Glutamatergic neuron (in vitro differentiated cells): ENCODE measurements at regions not wholly inside any gene's neighbourhood (a gene's known extent, or its start where the extent isn't known, plus 50 kb on each side); places are given as distances from the start of the nearest gene placed in this dataset.
"Not testable (repeated sequence)": the region's sequence is repeated elsewhere in the genome, so short reads cannot be mapped to it uniquely, and the experiment has no call there.

Experiments used
- DNase-seq: peaks from one replicate; pipeline ENCODE4 v3.0.0; 2022
- H3K27ac Mint-ChIP-seq: one replicate; pipeline ENCODE4 v1.8.0; 2020; ENCODE audit warnings: mild to moderate bottlenecking, mixed read lengths, inconsistent platforms; ENCODE audit not compliant: unreplicated experiment
- H3K27me3 Mint-ChIP-seq: one replicate; pipeline ENCODE4 v1.8.0; 2020; ENCODE audit warnings: mild to moderate bottlenecking, moderate library complexity, mixed read lengths, inconsistent platforms; ENCODE audit not compliant: unreplicated experiment
- H3K36me3 Mint-ChIP-seq: one replicate; pipeline ENCODE4 v1.8.0; 2020; ENCODE audit warnings: mild to moderate bottlenecking, mixed read lengths, inconsistent platforms; ENCODE audit not compliant: unreplicated experiment
- H3K4me1 Mint-ChIP-seq: one replicate; pipeline ENCODE4 v1.8.0; 2020; ENCODE audit warnings: mild to moderate bottlenecking, low read depth, mixed read lengths, inconsistent platforms; ENCODE audit not compliant: unreplicated experiment
- H3K4me3 Mint-ChIP-seq: one replicate; pipeline ENCODE4 v1.8.0; 2020; ENCODE audit warnings: mild to moderate bottlenecking, mixed read lengths, inconsistent platforms; ENCODE audit not compliant: unreplicated experiment
- H3K9me3 Mint-ChIP-seq: one replicate; pipeline ENCODE4 v1.8.0; 2020; ENCODE audit warnings: mild to moderate bottlenecking, moderate library complexity, mixed read lengths, inconsistent platforms; ENCODE audit not compliant: unreplicated experiment
- CTCF ChIP-seq: fragments of 200-600 bp; sonication (generic); IDR thresholded peaks from one replicate; pipeline ENCODE4 v1.5.0; 2021; ENCODE audit not compliant: partially characterized antibody, unreplicated experiment

- H3K27me3 Mint-ChIP-seq: no peaks in the 10 kb centered on the region
- H3K27ac Mint-ChIP-seq: no peak overlapping the region
- H3K9me3 Mint-ChIP-seq: no peaks in the 10 kb centered on the region
- TF ChIP-seq CTCF: no peak
- H3K36me3 Mint-ChIP-seq: no peaks in the 10 kb centered on the region
- no peak for DNase-seq
- no peaks in the 10 kb centered on the region for H3K4me1 Mint-ChIP-seq
- H3K4me3 Mint-ChIP-seq: no peak overlapping the region
Observed at GRCh38 chr5:83865579-83865978, 144.9 kb upstream of the HAPLN1 start.

- H3K36me3 Mint-ChIP-seq: no peaks in the 10 kb centered on the region
- H3K27ac Mint-ChIP-seq: no peak overlapping the region
- H3K9me3 Mint-ChIP-seq: no peaks in the 10 kb centered on the region
- H3K27me3 Mint-ChIP-seq: no peaks in the 10 kb centered on the region
- no peak overlapping the region for H3K4me3 Mint-ChIP-seq
- no peaks in the 10 kb centered on the region for H3K4me1 Mint-ChIP-seq
- no peak for DNase-seq
- no peak for TF ChIP-seq CTCF
Observed at GRCh38 chr5:83864652-83865051, 144.0 kb upstream of the HAPLN1 start.

GRCh38 chr5:83857341-83857740 is 136.7 kb upstream of the HAPLN1 start:
- Mint-ChIP-seq H3K4me1 (peaks cover 6% of the 10 kb centered on the region), H3K27me3 (no peaks in the 10 kb centered on the region), H3K27ac (no peak overlapping the region), H3K9me3 (no peaks in the 10 kb centered on the region), H3K4me3 (no peak overlapping the region), H3K36me3 (no peaks in the 10 kb centered on the region)
- no peak for TF ChIP-seq CTCF
- no peak for DNase-seq

- Mint-ChIP-seq H3K27me3 (no peaks in the 10 kb centered on the region), H3K4me1 (peaks cover 6% of the 10 kb centered on the region), H3K36me3 (no peaks in the 10 kb centered on the region), H3K27ac (no peak overlapping the region), H3K9me3 (no peaks in the 10 kb centered on the region), H3K4me3 (no peak overlapping the region)
- DNase-seq: no peak
- no peak for TF ChIP-seq CTCF
Observed at GRCh38 chr5:83856881-83857280, 136.2 kb upstream of the HAPLN1 start.

GRCh38 chr5:83850412-83850811 is 129.8 kb upstream of the HAPLN1 start:
- not testable (repeated sequence) for H3K27ac Mint-ChIP-seq, H3K36me3 Mint-ChIP-seq, H3K4me3 Mint-ChIP-seq, H3K27me3 Mint-ChIP-seq, DNase-seq, H3K9me3 Mint-ChIP-seq, H3K4me1 Mint-ChIP-seq

- Mint-ChIP-seq H3K27me3 (no peaks in the 10 kb centered on the region), H3K4me1 (no peaks in the 10 kb centered on the region), H3K4me3 (no peak overlapping the region), H3K27ac (no peak overlapping the region), H3K9me3 (no peaks in the 10 kb centered on the region), H3K36me3 (no peaks in the 10 kb centered on the region)
- TF ChIP-seq CTCF: no peak
- no peak for DNase-seq
Observed at GRCh38 chr5:83848941-83849340, 128.3 kb upstream of the HAPLN1 start.
